Ishikawa (cell line): ENCODE measurements at regions not wholly inside any gene's neighbourhood (a gene's known extent, or its start where the extent isn't known, plus 50 kb on each side); places are given as distances from the start of the nearest gene placed in this dataset.

ENCODE experiments used
- CEBPB ChIP-seq: IDR thresholded peaks from 2 replicates; pipeline ENCODE4 v1.6.1; 2012
- CREB1 ChIP-seq: IDR thresholded peaks from 2 replicates; pipeline ENCODE4 v1.6.1; 2012; ENCODE audit warnings: low read depth
- EGR1 ChIP-seq: IDR thresholded peaks from 2 replicates; pipeline ENCODE4 v1.6.1; 2012
- EP300 ChIP-seq: IDR thresholded peaks from 2 replicates; pipeline ENCODE4 v1.6.1; 2012; ENCODE audit warnings: borderline replicate concordance
- FOXM1 ChIP-seq: IDR thresholded peaks from 2 replicates; pipeline ENCODE4 v1.6.1; 2012; ENCODE audit warnings: low read depth, borderline replicate concordance
- MAX ChIP-seq: IDR thresholded peaks from 2 replicates; pipeline ENCODE4 v1.6.1; 2012
- NFIC ChIP-seq: IDR thresholded peaks from 2 replicates; pipeline ENCODE4 v1.6.1; 2012
- RAD21 ChIP-seq: IDR thresholded peaks from 2 replicates; pipeline ENCODE4 v1.6.1; 2012; ENCODE audit warnings: low read depth
- REST ChIP-seq: IDR thresholded peaks from 2 replicates; pipeline ENCODE4 v1.6.1; 2012; ENCODE audit warnings: low read depth, mild to moderate bottlenecking
- TAF1 ChIP-seq: IDR thresholded peaks from 2 replicates; pipeline ENCODE4 v1.6.1; 2012; ENCODE audit warnings: low read depth, mild to moderate bottlenecking
- TCF12 ChIP-seq: IDR thresholded peaks from 2 replicates; pipeline ENCODE4 v1.6.1; 2012; ENCODE audit warnings: low read depth
- TEAD4 ChIP-seq: IDR thresholded peaks from 2 replicates; pipeline ENCODE4 v1.6.1; 2012
- YY1 ChIP-seq: IDR thresholded peaks from 2 replicates; pipeline ENCODE4 v1.6.1; 2012; ENCODE audit warnings: low read depth
- ZBTB7A ChIP-seq: IDR thresholded peaks from 2 replicates; pipeline ENCODE4 v1.6.1; 2012; ENCODE audit warnings: low read depth
- TF ChIP-seq, protein P1 (sequence below): IDR thresholded peaks from 2 replicates; pipeline ENCODE4 v1.6.1; 2012

DNA sequence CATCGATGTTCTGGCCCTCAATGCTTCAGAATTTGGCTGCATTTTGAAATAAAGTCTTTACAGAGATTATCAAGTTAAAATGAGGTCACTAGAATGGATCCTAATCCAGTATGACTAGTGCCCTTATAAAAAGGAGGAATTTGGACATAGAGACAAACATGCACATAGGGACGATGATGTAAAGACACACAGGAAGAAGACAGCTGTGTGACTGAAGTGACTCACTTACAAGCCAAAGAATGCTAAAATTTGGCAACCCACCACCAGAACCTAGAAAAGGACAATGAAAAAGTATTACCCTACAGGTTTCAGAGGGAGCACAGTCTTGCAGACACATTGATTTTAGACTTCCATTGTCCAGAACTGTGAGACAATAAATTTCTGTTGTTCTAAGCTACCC, 322.8 kb upstream of the GJE1 start:
- TF ChIP-seq EGR1, result no peak
- TF ChIP-seq NFIC, result no peak
- TF ChIP-seq, protein P1, sequence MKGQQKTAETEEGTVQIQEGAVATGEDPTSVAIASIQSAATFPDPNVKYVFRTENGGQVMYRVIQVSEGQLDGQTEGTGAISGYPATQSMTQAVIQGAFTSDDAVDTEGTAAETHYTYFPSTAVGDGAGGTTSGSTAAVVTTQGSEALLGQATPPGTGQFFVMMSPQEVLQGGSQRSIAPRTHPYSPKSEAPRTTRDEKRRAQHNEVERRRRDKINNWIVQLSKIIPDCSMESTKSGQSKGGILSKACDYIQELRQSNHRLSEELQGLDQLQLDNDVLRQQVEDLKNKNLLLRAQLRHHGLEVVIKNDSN, result no peak
- TF ChIP-seq CREB1, result no peak
- TF ChIP-seq TCF12, result no peak
- TF ChIP-seq TEAD4, result no peak
- no peak for TF ChIP-seq RAD21
- TF ChIP-seq FOXM1, result no peak
- TF ChIP-seq REST, result no peak
- no peak for TF ChIP-seq TAF1

DNA sequence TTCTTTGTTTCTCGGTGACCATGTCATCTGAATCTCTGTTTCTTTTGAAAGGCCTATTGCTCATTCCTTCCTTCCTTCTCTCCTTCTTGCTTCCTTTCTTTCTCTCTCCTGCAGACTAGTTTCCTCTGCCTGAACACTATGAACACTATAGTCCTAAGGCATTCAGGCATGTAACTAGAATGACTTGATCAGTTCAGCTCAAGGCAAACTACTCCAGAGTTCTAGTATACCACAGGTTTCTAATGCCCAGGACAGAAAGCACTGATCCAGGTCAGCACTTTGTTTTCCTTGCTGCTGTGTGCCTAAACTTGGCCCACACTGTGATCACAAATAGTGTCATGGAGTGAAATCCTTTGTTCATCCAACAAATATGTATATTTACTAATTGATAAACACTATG, 324.1 kb upstream of the GJE1 start:
- no peak for TF ChIP-seq TAF1
- TF ChIP-seq YY1, result no peak
- no peak for TF ChIP-seq FOXM1
- TF ChIP-seq ZBTB7A, result no peak
- no peak for TF ChIP-seq MAX
- no peak for TF ChIP-seq NFIC
- no peak for TF ChIP-seq CEBPB
- TF ChIP-seq CREB1, result no peak
- TF ChIP-seq TEAD4, result no peak
- TF ChIP-seq EP300, result no peak
- no peak for TF ChIP-seq REST
- TF ChIP-seq RAD21, result no peak
- TF ChIP-seq, protein P1, result no peak
- no peak for TF ChIP-seq TCF12

DNA sequence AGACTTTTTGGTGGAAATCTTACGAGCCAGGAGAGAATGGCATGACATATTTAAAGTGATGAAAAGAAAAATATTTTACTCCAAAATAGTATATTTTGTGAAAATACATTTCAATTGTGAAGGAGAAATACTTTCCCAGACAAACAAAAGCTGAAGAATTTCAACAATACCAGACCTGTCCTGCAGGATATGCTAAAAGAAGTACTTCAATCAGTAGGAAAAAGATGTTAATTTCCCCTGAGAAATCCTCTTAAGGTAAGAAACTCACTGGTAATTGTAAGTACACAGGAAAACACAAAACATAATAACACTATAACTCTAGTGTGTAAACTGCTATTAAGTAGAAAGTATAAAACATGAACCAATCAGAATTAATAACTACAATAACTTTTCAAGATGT, 341.8 kb upstream of the GJE1 start:
- no peak for TF ChIP-seq FOXM1
- no peak for TF ChIP-seq NFIC
- no peak for TF ChIP-seq REST
- no peak for TF ChIP-seq EP300
- TF ChIP-seq YY1, result no peak
- TF ChIP-seq ZBTB7A, result no peak
- TF ChIP-seq TAF1, result no peak
- no peak for TF ChIP-seq RAD21
- TF ChIP-seq TEAD4, result no peak
- TF ChIP-seq, protein P1, result no peak
- TF ChIP-seq CREB1, result no peak
- TF ChIP-seq CEBPB, result no peak
- TF ChIP-seq EGR1, result no peak
- no peak for TF ChIP-seq MAX
- TF ChIP-seq TCF12, result no peak

- TF ChIP-seq EP300, result no peak
- TF ChIP-seq FOXM1, result no peak
- no peak for TF ChIP-seq TEAD4
- TF ChIP-seq, protein P1, result no peak
- no peak for TF ChIP-seq YY1
- TF ChIP-seq TAF1, result no peak
- no peak for TF ChIP-seq MAX
- no peak for TF ChIP-seq REST
- no peak for TF ChIP-seq RAD21
These were observed 344.6 kb upstream of the GJE1 start for GRCh38 chr6:141788096-141788495.
